GM23338 (cell line): ENCODE measurements at regions not wholly inside any gene's neighbourhood (a gene's known extent, or its start where the extent isn't known, plus 50 kb on each side); places are given as distances from the start of the nearest gene placed in this dataset.

Experiments
- ATAC-seq: fragments of 200-7000 bp; cut with Tn5 transposase; 3 replicates; pipeline ENCODE4 v1.9.1; 2020
- DNase-seq: peaks from one replicate; pipeline ENCODE4 v3.0.0-alpha.2; 2015; ENCODE audit warnings: low spot score
- H2AFZ ChIP-seq: fragments of 200-600 bp; sonication (generic); 2 replicates; pipeline ENCODE4 v1.8.0; 2016; ENCODE audit warnings: antibody characterized with exemption, mild to moderate bottlenecking, moderate library complexity
- H3F3A ChIP-seq: fragments of 200-600 bp; sonication (generic); replicated peaks from 2 replicates; pipeline ENCODE4 v1.8.0; 2017; ENCODE audit warnings: antibody characterized with exemption, mixed run types, low read depth
- H3K27ac ChIP-seq: fragments of 200-600 bp; sonication (generic); 2 replicates; pipeline ENCODE4 v1.6.1; 2016; ENCODE audit warnings: low read depth
- H3K27me3 ChIP-seq: fragments of 200-600 bp; sonication (generic); 2 replicates; pipeline ENCODE4 v1.8.0; 2016; ENCODE audit warnings: mild to moderate bottlenecking, mixed run types, moderate library complexity; ENCODE audit not compliant: insufficient read depth
- H3K36me3 ChIP-seq: fragments of 200-600 bp; sonication (generic); 2 replicates; pipeline ENCODE4 v1.8.0; 2016; ENCODE audit warnings: mild to moderate bottlenecking; ENCODE audit not compliant: insufficient read depth
- H3K4me1 ChIP-seq: fragments of 200-600 bp; sonication (generic); 2 replicates; pipeline ENCODE4 v1.8.0; 2016; ENCODE audit warnings: mild to moderate bottlenecking, moderate library complexity; ENCODE audit not compliant: insufficient read depth
- H3K4me2 ChIP-seq: fragments of 200-600 bp; sonication (generic); 2 replicates; pipeline ENCODE4 v1.7.1; 2017; ENCODE audit warnings: mixed run types
- H3K4me3 ChIP-seq: fragments of 200-600 bp; sonication (generic); 2 replicates; pipeline ENCODE4 v1.6.1; 2016; ENCODE audit warnings: mixed run types
- H3K79me2 ChIP-seq: fragments of 200-600 bp; sonication (generic); replicated peaks from 2 replicates; pipeline ENCODE4 v1.8.0; 2017; ENCODE audit warnings: mild to moderate bottlenecking; ENCODE audit not compliant: insufficient read depth
- H3K9me2 ChIP-seq: fragments of 200-600 bp; sonication (generic); 2 replicates; pipeline ENCODE4 v1.8.0; 2017; ENCODE audit not compliant: insufficient read depth
- H4K20me1 ChIP-seq: fragments of 200-600 bp; sonication (generic); replicated peaks from 2 replicates; pipeline ENCODE4 v1.8.0; 2017; ENCODE audit warnings: mild to moderate bottlenecking; ENCODE audit not compliant: insufficient read depth
- H3K27ac Mint-ChIP-seq: 2 replicates; pipeline ENCODE4 v1.8.0; 2020; ENCODE audit warnings: inconsistent platforms, mild to moderate bottlenecking, moderate library complexity, mixed read lengths
- H3K27me3 Mint-ChIP-seq: 3 replicates; pipeline ENCODE4 v1.8.0; 2022; ENCODE audit warnings: low read depth, mild to moderate bottlenecking, moderate library complexity, mixed read lengths, inconsistent platforms; ENCODE audit not compliant: insufficient read depth, poor library complexity
- H3K36me3 Mint-ChIP-seq: 3 replicates; pipeline ENCODE4 v1.8.0; 2021; ENCODE audit warnings: low read depth, mild to moderate bottlenecking, inconsistent platforms, moderate library complexity, mixed read lengths
- H3K4me1 Mint-ChIP-seq: 3 replicates; pipeline ENCODE4 v1.8.0; 2020; ENCODE audit warnings: mild to moderate bottlenecking, inconsistent platforms, mixed read lengths
- H3K4me3 Mint-ChIP-seq: 3 replicates; pipeline ENCODE4 v1.8.0; 2021; ENCODE audit warnings: moderate library complexity, mild to moderate bottlenecking, inconsistent platforms, mixed read lengths
- H3K9me3 Mint-ChIP-seq: 3 replicates; pipeline ENCODE4 v1.8.0; 2020; ENCODE audit warnings: moderate library complexity, mild to moderate bottlenecking, inconsistent platforms, mixed read lengths
- CREB1 ChIP-seq: fragments of 250-450 bp; sonication (Bioruptor Pico); IDR thresholded peaks from 2 replicates; pipeline ENCODE4 v1.5.0; 2020; ENCODE audit warnings: low read depth, mild to moderate bottlenecking, moderate library complexity
- EZH2 ChIP-seq: fragments of 200-600 bp; sonication (generic); IDR thresholded peaks from one replicate; pipeline ENCODE4 v1.8.0; 2017; ENCODE audit warnings: antibody characterized with exemption, mild to moderate bottlenecking, low read depth; ENCODE audit not compliant: unreplicated experiment
- EZH2phosphoT487 ChIP-seq: fragments of 200-600 bp; sonication (generic); IDR thresholded peaks from one replicate; pipeline ENCODE4 v1.8.1; 2018; ENCODE audit warnings: antibody characterized with exemption; ENCODE audit not compliant: unreplicated experiment
- JUNB ChIP-seq: IDR thresholded peaks from one replicate; pipeline ENCODE4 v1.6.1; 2016; ENCODE audit warnings: antibody characterized with exemption; ENCODE audit not compliant: unreplicated experiment
- NANOG ChIP-seq: IDR thresholded peaks from 2 replicates; pipeline ENCODE4 v1.6.1; 2016; ENCODE audit warnings: antibody characterized with exemption, borderline replicate concordance
- POLR2AphosphoS5 ChIP-seq: IDR thresholded peaks from 2 replicates; pipeline ENCODE4 v1.6.1; 2016; ENCODE audit warnings: antibody characterized with exemption, low read depth
- STAT1 ChIP-seq: IDR thresholded peaks from one replicate; pipeline ENCODE4 v1.6.1; 2016; ENCODE audit warnings: antibody characterized with exemption; ENCODE audit not compliant: unreplicated experiment
- ZNF114 ChIP-seq: fragments of 250-450 bp; sonication (Bioruptor Pico); IDR thresholded peaks from 2 replicates; pipeline ENCODE4 v1.5.0; 2020; ENCODE audit warnings: mild to moderate bottlenecking, moderate library complexity
- TF ChIP-seq, protein P1 (sequence below), 2 experiments: fragments of 200-600 bp in 1 of 2; sonication (generic) in 1 of 2; conservative IDR thresholded peaks; 2 replicates each; pipeline versions ENCODE4 v1.5.1 to v1.6.1; 2016 to 2017; ENCODE audit warnings: antibody characterized with exemption in 2 of 2, low read depth in 2 of 2, mild to moderate bottlenecking in 2 of 2, moderate library complexity in 1 of 2
- TF ChIP-seq, protein P2 (sequence below): fragments of 250-450 bp; sonication (Bioruptor Pico); IDR thresholded peaks from 2 replicates; pipeline ENCODE4 v1.5.0; 2020; ENCODE audit warnings: mild to moderate bottlenecking, moderate library complexity
- TF ChIP-seq, protein P3 (sequence below): IDR thresholded peaks from 2 replicates; pipeline ENCODE4 v1.6.1; 2016; ENCODE audit warnings: antibody characterized with exemption

DNA sequence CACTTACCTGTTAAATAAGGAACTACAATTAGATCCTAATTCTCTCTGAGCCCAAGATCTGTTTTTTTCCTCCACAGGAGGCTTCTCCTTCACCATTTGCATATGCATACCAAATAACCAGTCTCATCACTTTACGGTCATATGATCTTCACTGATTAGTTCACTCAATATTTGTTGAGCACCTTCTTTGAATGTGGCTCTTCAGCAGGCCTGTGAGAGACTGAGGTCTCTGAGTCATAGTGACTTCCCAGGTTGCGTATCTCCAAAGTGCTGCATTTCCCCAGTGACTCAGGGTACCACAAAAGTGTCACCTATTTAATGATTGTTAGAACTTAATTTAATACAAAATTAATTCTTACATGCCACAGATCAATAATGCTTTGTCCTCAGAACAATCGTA lies 108.8 kb upstream of the TRIB2 start (continued):
- TF ChIP-seq, protein P1, sequence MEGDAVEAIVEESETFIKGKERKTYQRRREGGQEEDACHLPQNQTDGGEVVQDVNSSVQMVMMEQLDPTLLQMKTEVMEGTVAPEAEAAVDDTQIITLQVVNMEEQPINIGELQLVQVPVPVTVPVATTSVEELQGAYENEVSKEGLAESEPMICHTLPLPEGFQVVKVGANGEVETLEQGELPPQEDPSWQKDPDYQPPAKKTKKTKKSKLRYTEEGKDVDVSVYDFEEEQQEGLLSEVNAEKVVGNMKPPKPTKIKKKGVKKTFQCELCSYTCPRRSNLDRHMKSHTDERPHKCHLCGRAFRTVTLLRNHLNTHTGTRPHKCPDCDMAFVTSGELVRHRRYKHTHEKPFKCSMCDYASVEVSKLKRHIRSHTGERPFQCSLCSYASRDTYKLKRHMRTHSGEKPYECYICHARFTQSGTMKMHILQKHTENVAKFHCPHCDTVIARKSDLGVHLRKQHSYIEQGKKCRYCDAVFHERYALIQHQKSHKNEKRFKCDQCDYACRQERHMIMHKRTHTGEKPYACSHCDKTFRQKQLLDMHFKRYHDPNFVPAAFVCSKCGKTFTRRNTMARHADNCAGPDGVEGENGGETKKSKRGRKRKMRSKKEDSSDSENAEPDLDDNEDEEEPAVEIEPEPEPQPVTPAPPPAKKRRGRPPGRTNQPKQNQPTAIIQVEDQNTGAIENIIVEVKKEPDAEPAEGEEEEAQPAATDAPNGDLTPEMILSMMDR (conservative IDR thresholded peaks at IDR 0.05; ENCODE audit: low read depth in 2 of 2) = no peak
- TF ChIP-seq EZH2phosphoT487 (no peak), CREB1 (CRISPR knock-in tag) (no peak), ZNF114 (CRISPR knock-in tag) (no peak), NANOG (no peak), EZH2 (no peak)
- TF ChIP-seq, protein P2, sequence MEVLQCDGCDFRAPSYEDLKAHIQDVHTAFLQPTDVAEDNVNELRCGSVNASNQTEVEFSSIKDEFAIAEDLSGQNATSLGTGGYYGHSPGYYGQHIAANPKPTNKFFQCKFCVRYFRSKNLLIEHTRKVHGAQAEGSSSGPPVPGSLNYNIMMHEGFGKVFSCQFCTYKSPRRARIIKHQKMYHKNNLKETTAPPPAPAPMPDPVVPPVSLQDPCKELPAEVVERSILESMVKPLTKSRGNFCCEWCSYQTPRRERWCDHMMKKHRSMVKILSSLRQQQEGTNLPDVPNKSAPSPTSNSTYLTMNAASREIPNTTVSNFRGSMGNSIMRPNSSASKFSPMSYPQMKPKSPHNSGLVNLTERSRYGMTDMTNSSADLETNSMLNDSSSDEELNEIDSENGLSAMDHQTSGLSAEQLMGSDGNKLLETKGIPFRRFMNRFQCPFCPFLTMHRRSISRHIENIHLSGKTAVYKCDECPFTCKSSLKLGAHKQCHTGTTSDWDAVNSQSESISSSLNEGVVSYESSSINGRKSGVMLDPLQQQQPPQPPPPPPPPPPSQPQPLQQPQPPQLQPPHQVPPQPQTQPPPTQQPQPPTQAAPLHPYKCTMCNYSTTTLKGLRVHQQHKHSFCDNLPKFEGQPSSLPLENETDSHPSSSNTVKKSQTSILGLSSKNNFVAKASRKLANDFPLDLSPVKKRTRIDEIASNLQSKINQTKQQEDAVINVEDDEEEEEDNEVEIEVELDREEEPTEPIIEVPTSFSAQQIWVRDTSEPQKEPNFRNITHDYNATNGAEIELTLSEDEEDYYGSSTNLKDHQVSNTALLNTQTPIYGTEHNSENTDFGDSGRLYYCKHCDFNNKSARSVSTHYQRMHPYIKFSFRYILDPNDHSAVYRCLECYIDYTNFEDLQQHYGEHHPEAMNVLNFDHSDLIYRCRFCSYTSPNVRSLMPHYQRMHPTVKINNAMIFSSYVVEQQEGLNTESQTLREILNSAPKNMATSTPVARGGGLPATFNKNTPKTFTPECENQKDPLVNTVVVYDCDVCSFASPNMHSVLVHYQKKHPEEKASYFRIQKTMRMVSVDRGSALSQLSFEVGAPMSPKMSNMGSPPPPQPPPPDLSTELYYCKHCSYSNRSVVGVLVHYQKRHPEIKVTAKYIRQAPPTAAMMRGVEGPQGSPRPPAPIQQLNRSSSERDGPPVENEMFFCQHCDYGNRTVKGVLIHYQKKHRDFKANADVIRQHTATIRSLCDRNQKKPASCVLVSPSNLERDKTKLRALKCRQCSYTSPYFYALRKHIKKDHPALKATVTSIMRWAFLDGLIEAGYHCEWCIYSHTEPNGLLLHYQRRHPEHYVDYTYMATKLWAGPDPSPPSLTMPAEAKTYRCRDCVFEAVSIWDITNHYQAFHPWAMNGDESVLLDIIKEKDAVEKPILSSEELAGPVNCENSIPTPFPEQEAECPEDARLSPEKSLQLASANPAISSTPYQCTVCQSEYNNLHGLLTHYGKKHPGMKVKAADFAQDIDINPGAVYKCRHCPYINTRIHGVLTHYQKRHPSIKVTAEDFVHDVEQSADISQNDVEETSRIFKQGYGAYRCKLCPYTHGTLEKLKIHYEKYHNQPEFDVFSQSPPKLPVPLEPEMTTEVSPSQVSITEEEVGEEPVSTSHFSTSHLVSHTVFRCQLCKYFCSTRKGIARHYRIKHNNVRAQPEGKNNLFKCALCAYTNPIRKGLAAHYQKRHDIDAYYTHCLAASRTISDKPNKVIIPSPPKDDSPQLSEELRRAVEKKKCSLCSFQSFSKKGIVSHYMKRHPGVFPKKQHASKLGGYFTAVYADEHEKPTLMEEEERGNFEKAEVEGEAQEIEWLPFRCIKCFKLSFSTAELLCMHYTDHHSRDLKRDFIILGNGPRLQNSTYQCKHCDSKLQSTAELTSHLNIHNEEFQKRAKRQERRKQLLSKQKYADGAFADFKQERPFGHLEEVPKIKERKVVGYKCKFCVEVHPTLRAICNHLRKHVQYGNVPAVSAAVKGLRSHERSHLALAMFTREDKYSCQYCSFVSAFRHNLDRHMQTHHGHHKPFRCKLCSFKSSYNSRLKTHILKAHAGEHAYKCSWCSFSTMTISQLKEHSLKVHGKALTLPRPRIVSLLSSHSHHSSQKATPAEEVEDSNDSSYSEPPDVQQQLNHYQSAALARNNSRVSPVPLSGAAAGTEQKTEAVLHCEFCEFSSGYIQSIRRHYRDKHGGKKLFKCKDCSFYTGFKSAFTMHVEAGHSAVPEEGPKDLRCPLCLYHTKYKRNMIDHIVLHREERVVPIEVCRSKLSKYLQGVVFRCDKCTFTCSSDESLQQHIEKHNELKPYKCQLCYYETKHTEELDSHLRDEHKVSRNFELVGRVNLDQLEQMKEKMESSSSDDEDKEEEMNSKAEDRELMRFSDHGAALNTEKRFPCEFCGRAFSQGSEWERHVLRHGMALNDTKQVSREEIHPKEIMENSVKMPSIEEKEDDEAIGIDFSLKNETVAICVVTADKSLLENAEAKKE (CRISPR knock-in tag) = no peak

DNA sequence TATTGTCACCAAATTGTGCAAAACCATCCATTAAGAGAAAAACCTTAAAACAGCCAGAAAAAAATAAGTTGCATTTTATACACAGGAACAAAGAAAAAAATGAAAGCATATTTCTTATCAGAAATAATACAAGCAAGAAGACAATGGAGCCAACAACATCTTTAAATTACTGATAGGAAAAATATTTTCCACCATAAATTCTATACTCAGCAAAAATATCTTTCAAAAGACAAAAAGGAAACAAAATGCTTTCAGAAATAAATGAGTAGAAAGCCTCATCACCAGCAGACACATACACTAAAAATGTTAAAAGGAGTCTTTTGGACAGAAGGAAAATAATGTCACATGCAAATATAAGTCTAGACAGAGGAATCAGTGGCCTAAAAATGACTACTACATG lies 106.4 kb upstream of the TRIB2 start:
- 0 out of 2 replicates have a peak, but pooled peaks cover 6% of the 10 kb centered on the region for H3K4me1 ChIP-seq
- H3K27me3 ChIP-seq = no peaks in the 10 kb centered on the region
- Mint-ChIP-seq H3K36me3 (no peaks in the 10 kb centered on the region), H3K4me1 (peaks cover 12% of the 10 kb centered on the region), H3K27ac (no peak overlapping the region), H3K27me3 (peaks cover 2% of the 10 kb centered on the region), H3K9me3 (no peaks in the 10 kb centered on the region; the same call in 2 of the 3 replicates), H3K4me3 (no peak overlapping the region)
- H2AFZ ChIP-seq = no peak overlapping the region
- no peaks in the 10 kb centered on the region for H3F3A ChIP-seq
- ATAC-seq (no peak), DNase-seq (no peak)
- no peaks in the 10 kb centered on the region for H3K36me3 ChIP-seq
- H3K9me2 ChIP-seq = no peaks in the 10 kb centered on the region
- no peak for TF ChIP-seq CREB1 (CRISPR knock-in tag)
- TF ChIP-seq, protein P3, sequence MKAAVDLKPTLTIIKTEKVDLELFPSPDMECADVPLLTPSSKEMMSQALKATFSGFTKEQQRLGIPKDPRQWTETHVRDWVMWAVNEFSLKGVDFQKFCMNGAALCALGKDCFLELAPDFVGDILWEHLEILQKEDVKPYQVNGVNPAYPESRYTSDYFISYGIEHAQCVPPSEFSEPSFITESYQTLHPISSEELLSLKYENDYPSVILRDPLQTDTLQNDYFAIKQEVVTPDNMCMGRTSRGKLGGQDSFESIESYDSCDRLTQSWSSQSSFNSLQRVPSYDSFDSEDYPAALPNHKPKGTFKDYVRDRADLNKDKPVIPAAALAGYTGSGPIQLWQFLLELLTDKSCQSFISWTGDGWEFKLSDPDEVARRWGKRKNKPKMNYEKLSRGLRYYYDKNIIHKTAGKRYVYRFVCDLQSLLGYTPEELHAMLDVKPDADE = no peak
- no peak for TF ChIP-seq STAT1
- TF ChIP-seq EZH2phosphoT487 = no peak
- no peak for TF ChIP-seq POLR2AphosphoS5
- TF ChIP-seq, protein P1 (conservative IDR thresholded peaks at IDR 0.05; ENCODE audit: low read depth in 2 of 2) = no peak
- TF ChIP-seq JUNB = no peak
- no peak for TF ChIP-seq NANOG
- no peak for TF ChIP-seq EZH2
- no peaks in the 10 kb centered on the region for H3K79me2 ChIP-seq
- H4K20me1 ChIP-seq = no peaks in the 10 kb centered on the region
- no peak overlapping the region for H3K4me2 ChIP-seq
- no peak overlapping the region for H3K27ac ChIP-seq
- no peak overlapping the region for H3K4me3 ChIP-seq
